GM19035 (cell line): ENCODE measurements at regions not wholly inside any gene's neighbourhood (a gene's known extent, or its start where the extent isn't known, plus 50 kb on each side); places are given as distances from the start of the nearest gene placed in this dataset.
"Not testable (repeated sequence)": the region's sequence is repeated elsewhere in the genome, so short reads cannot be mapped to it uniquely, and the experiment has no call there.

ENCODE experiments used
- ATAC-seq: cut with Tn5 transposase; IDR thresholded peaks from one replicate; pipeline ENCODE4 v1.9.1; 2021; ENCODE audit not compliant: unreplicated experiment

- ATAC-seq = no peak
Measured at GRCh38 chr10:71081229-71081560, 131.2 kb upstream of the UNC5B start.

DNA sequence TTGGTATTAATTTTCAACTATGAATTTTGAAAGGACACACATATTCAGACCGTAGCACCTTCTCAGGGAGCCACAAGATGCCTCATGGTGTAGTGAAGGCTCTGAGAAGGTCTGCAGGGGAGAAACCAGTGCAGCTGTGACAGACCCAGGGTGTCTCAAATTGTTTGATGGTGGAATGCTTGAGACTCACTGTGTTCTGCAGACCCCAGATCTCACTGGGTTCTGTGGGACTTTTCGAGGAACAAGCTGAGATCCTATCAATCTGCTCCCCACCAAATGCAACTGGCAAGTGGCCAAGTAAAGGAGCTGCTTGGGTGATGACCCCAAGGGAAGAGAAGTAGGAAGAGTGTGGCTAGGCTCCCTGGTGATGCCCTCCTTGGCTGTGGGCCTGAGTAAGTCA, 130.5 kb upstream of the UNC5B start:
- ATAC-seq = no peak

GRCh38 chr10:71082960-71083715, 129.2 kb upstream of the UNC5B start:
- ATAC-seq = no peak

DNA sequence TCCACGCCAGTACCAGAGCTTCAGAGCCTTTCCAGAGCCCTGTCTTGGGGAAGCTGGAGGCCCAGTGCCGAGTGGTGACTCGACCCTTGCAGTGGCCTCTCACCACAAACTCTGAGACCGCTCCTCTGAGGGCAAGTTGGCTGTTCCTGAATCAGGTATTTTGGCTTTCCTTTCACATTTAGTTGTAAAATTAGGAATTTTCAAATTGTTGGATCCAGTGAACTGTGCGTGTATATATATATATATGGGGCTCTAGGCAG, 128.7 kb upstream of the UNC5B start:
- no peak for ATAC-seq

- no peak for ATAC-seq
Measured at GRCh38 chr10:71084061-71084817, 128.1 kb upstream of the UNC5B start.

DNA sequence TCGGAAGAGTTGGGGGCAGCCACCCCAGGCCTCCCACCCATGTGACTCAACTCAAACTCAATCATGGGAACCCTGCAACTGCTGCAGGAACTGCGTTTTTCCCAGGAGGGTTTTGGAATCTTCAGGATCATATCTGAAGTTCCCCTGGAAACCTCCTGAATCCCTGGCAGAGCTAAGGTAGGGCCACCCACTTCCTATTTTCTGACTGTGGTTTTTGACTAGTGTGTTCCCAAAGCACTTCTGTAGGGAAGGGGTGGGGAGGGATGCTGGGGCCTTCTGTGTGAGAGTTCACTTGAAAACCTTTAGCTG, 127.6 kb upstream of the UNC5B start:
- no peak for ATAC-seq

DNA sequence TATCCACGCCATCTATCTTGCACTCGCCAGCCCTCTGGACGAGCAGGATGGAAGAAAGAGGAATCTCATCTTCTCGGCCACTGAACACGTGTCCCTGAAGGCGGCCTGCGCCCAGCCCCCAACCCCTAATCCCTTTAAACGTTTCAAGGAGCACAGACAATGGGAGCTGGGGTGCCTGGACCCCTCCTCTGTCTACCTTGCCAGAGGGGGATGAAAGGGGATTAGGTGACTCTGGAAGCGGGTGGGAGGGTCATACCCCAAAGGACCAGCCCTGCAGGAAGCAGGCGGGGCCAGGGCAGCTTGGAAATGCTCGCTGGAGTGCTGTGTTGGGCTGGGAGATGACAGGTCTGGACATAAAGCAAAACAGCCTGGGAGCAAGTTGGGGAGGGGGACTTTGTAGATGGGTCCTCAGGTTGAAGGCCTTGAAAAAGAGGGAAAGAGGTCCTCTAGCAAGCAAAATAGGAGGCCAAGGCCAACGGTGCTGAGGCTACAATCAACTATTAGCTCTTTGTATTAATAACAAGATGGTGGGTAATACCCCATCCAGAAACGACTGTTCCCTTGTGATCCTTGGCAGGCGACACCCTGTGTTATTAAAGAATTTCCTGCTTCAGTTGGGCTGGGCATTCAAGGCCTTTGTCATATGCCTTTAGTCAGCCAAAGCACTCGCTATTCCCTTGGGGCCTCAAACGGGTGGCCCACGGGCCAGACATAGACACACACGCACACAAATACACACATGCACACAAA, 126.5 kb upstream of the UNC5B start:
- ATAC-seq = no peak

DNA sequence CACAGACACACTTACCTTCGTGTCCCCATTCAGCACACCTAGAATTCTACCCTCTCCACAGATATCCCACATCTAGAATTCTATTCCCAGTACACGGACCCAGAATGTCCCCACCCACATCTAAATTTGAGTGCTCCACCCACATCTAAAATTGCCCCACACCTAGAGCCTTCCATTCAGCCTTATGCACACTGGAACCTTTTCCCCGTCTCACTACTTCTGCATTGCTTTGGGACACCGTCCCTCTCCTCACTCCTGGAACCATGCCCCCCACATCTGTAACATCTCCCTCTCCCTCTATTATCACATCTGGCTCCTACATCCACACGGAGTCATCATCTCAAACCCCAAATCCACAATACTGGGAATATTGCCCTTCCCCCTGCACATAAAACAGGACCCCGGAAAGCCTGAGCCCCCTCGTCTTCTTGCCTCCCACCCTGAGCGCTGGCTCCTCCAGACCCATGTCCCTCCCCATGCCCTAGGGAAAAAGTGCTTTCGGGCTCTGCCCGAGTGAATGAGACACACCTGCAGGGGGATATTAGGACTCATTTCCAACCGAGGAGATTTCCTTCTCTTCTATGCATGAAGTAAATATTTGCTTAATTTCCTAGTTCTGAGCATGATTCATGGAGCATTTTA, 125.8 kb upstream of the UNC5B start:
- no peak for ATAC-seq

GRCh38 chr10:71087622-71088021, 124.7 kb upstream of the UNC5B start:
- ATAC-seq = no peak

GRCh38 chr10:71088054-71088453, 124.3 kb upstream of the UNC5B start:
- no peak for ATAC-seq

DNA sequence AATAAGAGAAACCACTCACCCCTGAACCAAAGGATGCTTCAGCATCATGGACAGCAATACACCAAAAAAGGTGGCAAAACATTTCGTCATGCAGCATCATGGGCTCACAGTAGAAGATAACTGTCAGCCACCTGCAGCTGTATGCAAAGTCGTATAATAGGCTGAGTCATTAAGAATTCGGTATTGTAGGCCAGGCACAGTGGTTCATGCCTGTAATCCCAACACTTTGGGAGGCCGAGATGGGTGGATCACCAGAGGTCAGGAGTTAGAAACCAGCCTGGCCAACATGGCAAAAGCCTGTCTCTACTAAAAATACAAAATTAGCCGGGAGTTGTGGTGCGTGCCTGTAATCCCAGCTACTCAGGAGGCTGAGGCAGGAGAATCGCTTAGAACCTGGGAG, 123.8 kb upstream of the UNC5B start:
- ATAC-seq = not testable (repeated sequence)

DNA sequence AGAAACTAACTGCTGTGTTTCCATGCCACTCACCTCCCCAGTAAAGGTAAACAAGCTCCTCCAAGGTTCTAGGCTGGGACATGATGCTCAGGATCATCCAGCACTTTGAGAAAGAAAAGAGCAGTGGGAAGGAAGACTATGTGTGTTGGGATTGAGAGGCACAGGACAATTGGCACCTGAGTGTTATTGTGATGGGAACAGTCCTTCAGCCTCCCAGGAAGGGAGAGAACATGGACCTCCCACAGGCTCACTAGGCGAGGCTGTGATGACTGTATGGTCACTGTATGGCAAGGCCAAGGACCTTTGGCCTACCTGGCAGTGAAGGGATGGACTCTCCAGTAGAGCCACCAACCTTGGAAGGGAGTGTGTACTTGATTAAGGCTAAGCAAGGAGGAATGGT, 123.2 kb upstream of the UNC5B start:
- no peak for ATAC-seq

DNA sequence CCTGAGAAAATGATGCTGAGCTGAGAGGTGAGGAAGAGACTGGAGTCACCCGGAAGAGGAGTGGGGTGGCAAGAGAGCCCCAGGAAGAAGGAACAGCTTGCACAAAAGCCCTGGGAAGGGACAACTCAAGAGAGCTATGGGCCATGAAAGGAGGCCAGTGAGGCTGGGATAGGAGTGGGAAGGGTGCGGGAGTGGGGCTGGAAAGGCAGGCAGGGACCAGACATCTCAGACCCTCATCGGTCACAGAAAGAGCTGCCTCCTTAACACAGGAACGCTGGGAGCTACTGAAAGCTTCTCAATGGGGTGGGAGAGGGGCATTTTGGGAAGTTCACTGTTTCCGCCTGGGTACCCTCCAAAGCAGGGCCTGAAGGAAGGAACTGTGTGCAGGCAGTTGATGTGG, 122.0 kb upstream of the UNC5B start:
- ATAC-seq = no peak

GRCh38 chr10:71090801-71091200, 121.6 kb upstream of the UNC5B start:
- no peak for ATAC-seq

DNA sequence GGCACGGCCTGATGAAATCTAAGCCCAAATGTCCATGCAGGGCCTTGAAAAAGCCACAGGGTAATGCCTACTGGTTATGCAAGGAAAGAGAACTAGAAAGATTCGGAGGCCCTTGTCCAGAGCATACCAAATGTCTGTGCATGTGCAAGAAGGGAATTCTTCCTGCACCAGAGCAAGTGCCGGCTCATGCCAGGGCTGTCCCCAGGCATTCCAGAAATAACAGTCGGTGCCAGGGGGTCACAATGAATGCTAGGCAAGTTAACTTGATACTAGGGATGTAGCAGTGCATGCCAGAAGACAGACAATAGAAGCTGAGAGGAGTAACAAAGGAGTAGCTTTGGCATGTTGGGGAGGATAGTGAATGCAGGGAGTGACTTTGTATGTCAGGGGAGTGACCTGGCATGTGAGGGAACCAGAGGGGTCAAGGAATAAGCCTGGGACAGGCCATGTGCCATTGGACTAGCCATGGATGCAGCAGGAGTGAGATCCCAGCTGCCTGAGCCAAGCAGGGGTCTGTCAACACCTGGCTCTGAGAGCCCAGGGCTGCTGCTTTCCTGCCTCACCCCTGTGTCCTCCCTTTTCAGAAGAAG, 119.5 kb upstream of the UNC5B start:
- no peak for ATAC-seq

DNA sequence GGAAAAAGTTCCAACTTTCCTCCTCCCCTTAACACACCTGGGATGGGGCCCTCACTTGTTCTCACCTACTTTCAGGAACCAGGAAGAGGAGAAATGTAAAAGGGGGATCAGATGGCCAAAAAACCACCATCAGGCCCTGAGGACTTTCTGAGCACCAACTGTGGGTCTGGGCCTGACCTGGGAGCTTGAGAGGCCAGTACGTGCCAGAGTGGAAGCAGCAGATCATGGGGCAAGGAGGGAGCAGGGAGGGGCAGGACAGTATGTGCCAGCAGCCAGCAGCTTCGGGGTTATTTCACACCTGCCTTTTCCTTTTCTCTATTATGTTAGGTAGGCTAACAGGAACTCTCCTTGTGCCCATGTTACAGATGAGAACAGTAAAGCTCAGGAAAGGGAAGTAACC, 118.8 kb upstream of the UNC5B start:
- no peak for ATAC-seq

DNA sequence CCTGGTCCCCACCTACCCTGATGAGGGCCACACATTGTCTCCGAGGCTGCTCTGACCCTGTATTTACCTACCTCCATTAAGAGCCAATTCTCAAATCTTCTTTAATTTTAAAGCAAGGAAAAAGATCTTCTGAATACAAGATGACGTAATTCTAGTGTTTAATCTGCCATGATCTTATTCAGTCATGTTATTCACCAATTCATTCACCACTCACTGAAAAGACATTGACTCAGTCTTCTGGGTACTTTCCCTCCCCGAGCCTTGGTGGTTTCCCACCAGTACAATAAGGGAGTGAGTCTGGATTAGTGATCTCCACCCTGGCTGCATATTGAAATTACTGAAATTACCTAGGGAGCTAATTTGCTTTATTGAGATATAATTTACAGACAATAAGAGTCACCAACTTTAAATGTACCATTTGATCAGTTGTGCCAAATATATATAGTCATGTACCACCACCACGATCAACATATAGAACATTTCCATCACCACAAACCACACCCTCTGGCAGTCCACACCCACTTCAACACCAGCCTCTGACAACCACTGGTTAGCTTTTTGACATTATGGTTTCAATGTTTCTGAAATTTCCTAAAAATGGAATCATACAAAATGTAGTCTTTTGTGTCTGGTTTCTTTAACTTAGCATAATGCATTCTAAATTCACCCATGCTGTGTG, 117.5 kb upstream of the UNC5B start:
- no peak for ATAC-seq

GRCh38 chr10:71099731-71100361, 112.5 kb upstream of the UNC5B start:
- ATAC-seq = no peak

DNA sequence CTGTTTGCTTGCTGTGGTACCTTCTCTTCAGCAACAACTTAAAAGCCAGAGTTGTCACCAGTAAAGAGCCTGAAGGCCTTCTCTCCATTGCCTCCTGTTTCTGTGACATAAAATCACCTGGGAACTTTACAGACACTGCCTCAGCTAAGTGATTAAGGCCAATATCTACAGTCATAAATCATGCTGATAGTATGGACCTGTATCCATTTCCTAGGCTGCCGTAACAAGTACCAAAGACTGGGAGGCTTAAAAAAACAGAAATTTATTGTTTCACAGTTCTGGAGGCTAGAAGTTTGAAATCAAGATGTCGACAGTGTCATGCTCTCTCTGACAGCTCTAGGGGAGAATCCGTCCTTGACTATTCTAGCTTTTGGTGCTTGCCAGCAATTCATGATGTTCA, 108.4 kb upstream of the UNC5B start:
- no peak for ATAC-seq

GRCh38 chr10:71106151-71106550, 106.2 kb upstream of the UNC5B start:
- ATAC-seq = not testable (repeated sequence)

- not testable (repeated sequence) for ATAC-seq
Measured at GRCh38 chr10:71107117-71107516, 105.3 kb upstream of the UNC5B start.
